SK-N-SH treated with all-trans-retinoic acid at 6 μM for 48 hours (cell line): ENCODE measurements at regions not wholly inside any gene's neighbourhood (a gene's known extent, or its start where the extent isn't known, plus 50 kb on each side); places are given as distances from the start of the nearest gene placed in this dataset.
"Not testable (repeated sequence)": the region's sequence is repeated elsewhere in the genome, so short reads cannot be mapped to it uniquely, and the experiment has no call there.

Experiments
- BACH2 ChIP-seq: fragments of 250-450 bp; sonication (Bioruptor Pico); IDR thresholded peaks from 2 replicates; pipeline ENCODE4 v1.9.0; 2021; ENCODE audit warnings: mild to moderate bottlenecking, borderline replicate concordance
- CREB5 ChIP-seq: fragments of 250-450 bp; sonication (Bioruptor Pico); IDR thresholded peaks from 2 replicates; pipeline ENCODE4 v1.5.1; 2020; ENCODE audit warnings: low read depth, mild to moderate bottlenecking, moderate library complexity
- CSDC2 ChIP-seq: fragments of 250-450 bp; sonication (Bioruptor Pico); IDR thresholded peaks from 2 replicates; pipeline ENCODE4 v1.5.0; 2020; ENCODE audit warnings: mild to moderate bottlenecking, moderate library complexity
- ISL1 ChIP-seq: fragments of 250-450 bp; sonication (Bioruptor Pico); IDR thresholded peaks from 2 replicates; pipeline ENCODE4 v2.1.2; 2022; ENCODE audit warnings: mild to moderate bottlenecking, moderate library complexity
- OSR1 ChIP-seq: fragments of 250-450 bp; sonication (Bioruptor Pico); IDR thresholded peaks from 2 replicates; pipeline ENCODE4 v1.8.0; 2022; ENCODE audit warnings: moderate library complexity, mild to moderate bottlenecking, inconsistent platforms
- PATZ1 ChIP-seq: fragments of 250-450 bp; sonication (Bioruptor Pico); IDR thresholded peaks from 2 replicates; pipeline ENCODE4 v1.8.0; 2020; ENCODE audit warnings: mild to moderate bottlenecking, moderate library complexity, borderline replicate concordance
- RARB ChIP-seq: fragments of 250-450 bp; sonication (Bioruptor Pico); IDR thresholded peaks from 2 replicates; pipeline ENCODE4 v1.8.0; 2021; ENCODE audit warnings: mild to moderate bottlenecking, moderate library complexity
- TOX ChIP-seq: fragments of 250-450 bp; sonication (Bioruptor Pico); IDR thresholded peaks from 2 replicates; pipeline ENCODE4 v1.8.0; 2021; ENCODE audit warnings: mild to moderate bottlenecking, moderate library complexity, borderline replicate concordance
- ZFP3 ChIP-seq: fragments of 250-450 bp; sonication (Bioruptor Pico); IDR thresholded peaks from 2 replicates; pipeline ENCODE4 v1.5.0; 2020; ENCODE audit warnings: mild to moderate bottlenecking, moderate library complexity
- ZFP30 ChIP-seq: fragments of 450-650 bp; formaldehyde crosslinking; IDR thresholded peaks from 2 replicates; pipeline ENCODE4 v1.5.0; 2022; ENCODE audit warnings: mild to moderate bottlenecking, moderate library complexity
- TF ChIP-seq, protein P1 (sequence below): fragments of 250-450 bp; sonication (Bioruptor Pico); IDR thresholded peaks from 2 replicates; pipeline ENCODE4 v1.8.0; 2021; ENCODE audit warnings: low read depth, mild to moderate bottlenecking, moderate library complexity, borderline replicate concordance

DNA sequence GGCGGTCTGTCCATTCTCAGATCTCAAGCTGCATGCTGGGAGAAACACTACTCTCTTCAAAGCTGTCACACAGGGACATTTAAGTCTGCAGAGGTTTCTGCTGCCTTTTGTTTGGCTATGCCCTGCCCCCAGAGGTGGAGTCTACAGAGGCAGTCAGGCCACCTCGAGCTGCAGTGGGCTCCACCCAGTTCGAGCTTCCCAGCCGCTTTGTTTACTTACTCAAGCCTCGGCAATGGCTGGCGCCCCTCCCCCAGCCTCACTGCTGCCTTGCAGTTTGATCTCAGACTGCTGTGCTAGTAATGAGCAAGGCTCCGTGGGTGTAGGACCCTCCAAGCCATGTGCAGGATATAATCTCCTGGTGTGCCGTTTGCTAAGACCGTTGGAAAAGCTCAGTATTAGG is 486.1 kb downstream of the DTWD2 start:
- not testable (repeated sequence) for TF ChIP-seq CSDC2 (CRISPR knock-in tag); ZFP3 (CRISPR knock-in tag); OSR1 (CRISPR knock-in tag); TOX; ISL1 (CRISPR knock-in tag); RARB (CRISPR knock-in tag); CREB5; ZFP30 (CRISPR knock-in tag); BACH2 (CRISPR knock-in tag); PATZ1 (CRISPR knock-in tag)
- TF ChIP-seq, protein P1, sequence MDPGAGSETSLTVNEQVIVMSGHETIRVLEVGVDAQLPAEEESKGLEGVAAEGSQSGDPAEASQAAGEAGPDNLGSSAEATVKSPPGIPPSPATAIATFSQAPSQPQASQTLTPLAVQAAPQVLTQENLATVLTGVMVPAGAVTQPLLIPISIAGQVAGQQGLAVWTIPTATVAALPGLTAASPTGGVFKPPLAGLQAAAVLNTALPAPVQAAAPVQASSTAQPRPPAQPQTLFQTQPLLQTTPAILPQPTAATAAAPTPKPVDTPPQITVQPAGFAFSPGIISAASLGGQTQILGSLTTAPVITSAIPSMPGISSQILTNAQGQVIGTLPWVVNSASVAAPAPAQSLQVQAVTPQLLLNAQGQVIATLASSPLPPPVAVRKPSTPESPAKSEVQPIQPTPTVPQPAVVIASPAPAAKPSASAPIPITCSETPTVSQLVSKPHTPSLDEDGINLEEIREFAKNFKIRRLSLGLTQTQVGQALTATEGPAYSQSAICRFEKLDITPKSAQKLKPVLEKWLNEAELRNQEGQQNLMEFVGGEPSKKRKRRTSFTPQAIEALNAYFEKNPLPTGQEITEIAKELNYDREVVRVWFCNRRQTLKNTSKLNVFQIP (CRISPR knock-in tag) = not testable (repeated sequence)
